CD4-positive, alpha-beta T cell treated with Interleukin-15 for 4 hours (primary cell): ENCODE measurements at regions not wholly inside any gene's neighbourhood (a gene's known extent, or its start where the extent isn't known, plus 50 kb on each side); places are given as distances from the start of the nearest gene placed in this dataset.

Experiments used
- DNase-seq: peaks from one replicate; pipeline ENCODE4 v3.0.0-alpha.2; 2020; ENCODE audit warnings: low spot score

GRCh38 chr12:111222027-111222414 is 146.9 kb downstream of the PHETA1 start:
- no peak for DNase-seq

- DNase-seq = no peak
Measured at GRCh38 chr12:111221062-111222026, 147.6 kb downstream of the PHETA1 start.

- no peak for DNase-seq
Measured at GRCh38 chr12:111220363-111220762, 148.5 kb downstream of the PHETA1 start.

GRCh38 chr12:111219440-111219839 is 149.5 kb downstream of the PHETA1 start:
- no peak for DNase-seq

- no peak for DNase-seq
Measured at GRCh38 chr12:111218499-111218898, 150.4 kb downstream of the PHETA1 start.

- no peak for DNase-seq
Measured at GRCh38 chr12:111216387-111217159, 152.3 kb downstream of the PHETA1 start.

DNA sequence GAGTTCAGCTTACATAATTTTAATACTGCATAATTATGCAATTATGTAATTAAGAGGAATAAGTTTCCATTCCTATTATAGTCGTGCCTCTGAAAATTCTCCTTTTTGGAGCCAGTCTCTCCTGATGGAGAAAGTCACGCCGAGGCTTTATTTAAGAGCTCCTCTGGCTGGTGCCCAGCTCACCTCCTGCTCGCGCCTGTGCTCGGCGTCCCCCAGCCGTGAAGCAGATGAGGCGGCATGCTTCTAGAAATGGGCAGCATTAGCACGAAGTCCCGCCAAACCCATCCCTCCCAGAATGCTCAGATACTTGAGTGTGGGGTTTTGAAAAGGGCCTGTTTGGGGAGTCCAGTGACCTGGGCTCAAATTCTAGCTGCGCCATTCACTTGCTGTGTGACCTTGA is 153.0 kb downstream of the PHETA1 start:
- DNase-seq = no peak

GRCh38 chr12:111214401-111214800 is 154.5 kb downstream of the PHETA1 start:
- no peak for DNase-seq

- DNase-seq = no peak
Measured at GRCh38 chr12:111213561-111213960, 155.3 kb downstream of the PHETA1 start.

- no peak for DNase-seq
Measured at GRCh38 chr12:111212814-111213456, 156.0 kb downstream of the PHETA1 start.

DNA sequence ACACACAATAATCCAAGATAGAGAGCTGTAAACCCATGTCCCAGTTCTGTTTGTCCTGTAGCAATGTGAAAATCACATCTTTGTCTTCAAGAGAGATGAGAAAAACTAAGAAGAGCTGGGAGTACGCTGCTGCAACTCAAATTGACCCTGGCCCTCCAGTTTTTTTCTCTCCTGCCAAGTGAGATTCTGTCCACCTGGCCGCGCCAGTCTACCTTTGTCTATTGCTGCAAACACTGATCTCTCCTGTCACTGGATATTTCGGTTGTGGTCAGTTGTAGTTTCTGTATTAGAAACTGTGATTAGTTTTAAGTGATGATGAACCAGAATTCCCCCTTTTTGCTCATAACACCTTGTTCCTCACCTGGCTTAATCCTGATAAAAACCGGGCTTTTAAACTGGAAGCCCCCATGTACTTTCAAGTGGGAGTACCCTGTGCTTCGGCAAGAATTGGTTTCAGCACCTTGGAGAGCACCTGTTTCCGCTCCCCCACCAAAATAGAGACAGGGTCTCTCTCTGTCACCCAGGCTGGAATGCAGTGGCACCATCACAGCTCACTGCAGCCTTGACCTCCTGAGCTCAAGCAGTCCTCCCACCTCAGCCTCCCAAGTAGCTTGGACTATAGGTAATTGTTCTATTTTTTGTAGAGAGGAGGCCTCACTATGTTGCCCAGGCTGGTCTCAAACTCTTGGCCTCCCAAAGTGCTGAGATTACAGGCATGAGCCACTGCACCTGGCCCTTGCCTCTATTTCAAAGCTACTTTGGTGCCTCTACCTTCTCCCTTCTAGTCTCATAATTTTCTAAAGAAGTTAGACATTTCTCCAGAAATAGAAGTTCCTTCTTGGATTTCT is 156.8 kb downstream of the PHETA1 start:
- DNase-seq = no peak

DNA sequence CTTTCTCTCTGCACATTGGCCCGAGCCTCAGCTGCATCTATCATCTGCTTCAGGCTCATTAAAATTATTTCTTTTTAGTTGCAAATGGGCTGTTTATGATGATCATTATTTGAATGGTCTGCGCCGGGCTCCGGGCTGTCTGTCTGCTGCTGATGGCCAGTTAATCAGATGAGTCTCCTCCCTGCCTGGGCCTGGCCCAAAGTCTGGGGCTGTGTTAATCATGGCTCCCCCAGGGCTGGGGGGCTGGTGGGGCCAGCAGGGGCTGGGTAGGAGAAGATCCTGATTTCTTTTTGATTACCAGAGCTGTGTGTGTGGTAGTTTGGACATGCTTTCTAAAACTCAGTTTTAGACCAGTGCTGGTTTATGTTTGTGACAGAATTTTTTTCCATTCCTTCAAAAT is 159.1 kb downstream of the PHETA1 start:
- DNase-seq = no peak

- no peak for DNase-seq
Measured at GRCh38 chr12:111207761-111208160, 161.1 kb downstream of the PHETA1 start.

- DNase-seq = no peak
Measured at GRCh38 chr12:111204788-111205241, 164.1 kb downstream of the PHETA1 start.

GRCh38 chr12:111203969-111204368 is 164.9 kb downstream of the PHETA1 start:
- no peak for DNase-seq

DNA sequence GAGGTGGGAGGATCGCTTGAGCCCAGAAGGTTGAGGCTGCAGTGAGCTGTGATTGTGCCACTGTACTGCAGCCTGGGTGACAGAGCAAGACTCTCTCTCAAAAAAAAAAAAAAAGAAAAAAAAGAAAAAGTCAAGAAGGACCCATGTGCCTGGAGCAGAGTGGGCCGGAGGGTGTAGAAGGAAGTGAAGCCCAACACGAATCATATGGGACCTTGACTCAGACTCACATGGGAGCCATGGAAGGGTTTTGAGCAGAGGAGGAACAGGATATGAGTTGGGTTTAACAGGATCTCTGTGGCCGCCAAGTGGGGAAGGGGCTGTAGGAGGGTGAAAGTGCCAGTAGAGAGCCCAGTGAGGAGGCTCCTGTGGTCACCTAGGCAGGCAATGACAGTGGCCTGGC is 165.4 kb downstream of the PHETA1 start:
- no peak for DNase-seq

DNA sequence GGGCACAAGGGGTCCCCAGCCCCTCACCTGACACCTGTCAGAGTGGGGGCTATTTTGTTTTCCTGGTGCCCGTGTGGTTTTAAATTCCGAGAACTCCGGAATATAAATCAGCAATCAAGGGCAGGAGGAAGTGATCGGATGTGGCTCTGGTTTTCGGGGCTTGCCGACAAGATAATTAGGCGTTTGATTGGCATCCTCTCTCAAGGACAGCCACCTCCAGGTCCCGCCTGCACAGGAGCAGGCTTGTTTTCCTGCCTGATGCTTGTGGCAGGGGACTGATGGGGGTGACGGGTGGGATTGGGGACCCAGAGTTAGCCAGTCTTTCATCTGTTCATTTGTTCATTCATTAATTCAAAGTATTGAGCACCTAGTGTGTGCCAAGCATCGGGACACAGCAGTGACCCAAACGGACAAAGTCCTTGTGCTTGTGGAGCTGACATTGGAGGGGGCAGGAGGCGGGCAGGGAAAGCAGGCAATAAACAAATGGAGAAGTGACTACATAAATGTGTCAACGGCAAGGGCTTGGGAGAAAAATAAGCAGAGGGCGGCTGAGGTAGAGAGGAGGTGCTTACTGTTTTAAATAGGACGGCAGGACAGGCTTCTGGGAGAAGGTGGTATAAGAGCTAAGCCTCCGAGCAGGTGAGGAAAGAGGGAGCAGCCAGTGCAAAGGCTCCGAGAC is 166.5 kb downstream of the PHETA1 start:
- DNase-seq = no peak

DNA sequence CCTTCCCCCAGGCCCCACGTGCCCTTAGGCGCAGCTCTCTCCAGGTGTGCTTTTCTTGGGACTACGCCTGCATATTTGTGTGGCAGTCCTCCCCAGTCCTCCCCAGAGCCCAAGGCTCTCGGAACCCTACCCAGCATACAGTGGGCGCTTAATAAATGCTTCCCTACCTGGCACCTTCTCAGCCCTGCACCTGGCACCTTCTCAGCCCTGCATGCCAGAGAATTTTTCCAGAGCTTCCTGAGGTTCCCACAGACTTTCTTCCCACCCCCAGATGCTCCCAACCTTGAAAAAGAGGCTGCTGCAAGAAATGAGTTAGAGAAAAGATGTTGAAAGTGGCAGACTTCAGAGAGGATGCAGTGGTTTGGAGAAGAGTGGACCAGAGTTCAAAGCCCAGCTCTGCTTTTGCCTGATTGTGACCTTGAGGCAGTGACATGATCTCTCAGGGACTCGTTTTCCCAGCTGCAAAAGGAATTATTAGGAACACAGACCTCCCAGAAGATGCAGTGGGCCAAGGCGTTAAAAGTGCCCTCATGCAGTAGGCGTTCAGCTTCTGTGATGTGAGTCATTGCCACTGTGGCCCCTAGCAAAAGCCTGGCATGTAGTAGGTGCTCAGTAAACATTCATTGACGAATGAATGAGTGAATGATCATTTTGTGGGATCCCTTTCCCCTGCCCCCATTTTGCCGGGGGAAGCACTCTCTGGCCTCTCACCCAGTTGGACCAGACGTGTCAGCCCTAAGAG is 167.2 kb downstream of the PHETA1 start:
- DNase-seq = no peak

- DNase-seq = no peak
Measured at GRCh38 chr12:111201036-111201435, 167.9 kb downstream of the PHETA1 start.

GRCh38 chr12:111197376-111197944 is 171.4 kb downstream of the PHETA1 start:
- DNase-seq = no peak
